ENCODE measurements at regions not wholly inside any gene's neighbourhood (a gene's known extent, or its start where the extent isn't known, plus 50 kb on each side); places are given as distances from the start of the nearest gene placed in this dataset.

DNA sequence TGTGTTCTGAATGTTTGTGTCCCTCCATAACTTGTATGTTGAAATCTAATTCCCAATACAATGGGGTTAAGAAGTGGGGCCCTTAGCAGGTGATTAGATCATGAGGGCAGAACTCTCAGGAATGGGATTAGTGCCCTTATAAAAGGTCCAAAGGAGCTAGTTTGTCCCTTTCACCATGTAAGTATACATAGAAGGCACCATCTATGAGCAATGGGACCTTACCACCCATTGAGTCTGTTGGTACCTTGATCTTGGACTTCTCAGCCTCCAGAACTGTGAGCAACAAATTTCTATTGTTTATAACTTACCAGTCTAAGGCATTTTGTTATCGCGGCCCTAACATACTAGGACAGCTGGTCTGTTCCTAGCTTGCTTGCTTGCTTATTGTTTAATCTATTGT lies 106.3 kb downstream of the MYCN start:
- H3K9me3 Mint-ChIP-seq, result no peaks in the 10 kb centered on the region
- H3K4me3 Mint-ChIP-seq, result no peak overlapping the region
- H3K27me3 Mint-ChIP-seq, result no peaks in the 10 kb centered on the region
- H3K4me1 Mint-ChIP-seq (ENCODE audit: low read depth), result no peaks in the 10 kb centered on the region
- no peaks in the 10 kb centered on the region for H3K36me3 Mint-ChIP-seq (ENCODE audit: low read depth)
- H3K27ac Mint-ChIP-seq, result no peak overlapping the region
- intact Hi-C loops (cut with micrococcal nuclease), result no loop called here

DNA sequence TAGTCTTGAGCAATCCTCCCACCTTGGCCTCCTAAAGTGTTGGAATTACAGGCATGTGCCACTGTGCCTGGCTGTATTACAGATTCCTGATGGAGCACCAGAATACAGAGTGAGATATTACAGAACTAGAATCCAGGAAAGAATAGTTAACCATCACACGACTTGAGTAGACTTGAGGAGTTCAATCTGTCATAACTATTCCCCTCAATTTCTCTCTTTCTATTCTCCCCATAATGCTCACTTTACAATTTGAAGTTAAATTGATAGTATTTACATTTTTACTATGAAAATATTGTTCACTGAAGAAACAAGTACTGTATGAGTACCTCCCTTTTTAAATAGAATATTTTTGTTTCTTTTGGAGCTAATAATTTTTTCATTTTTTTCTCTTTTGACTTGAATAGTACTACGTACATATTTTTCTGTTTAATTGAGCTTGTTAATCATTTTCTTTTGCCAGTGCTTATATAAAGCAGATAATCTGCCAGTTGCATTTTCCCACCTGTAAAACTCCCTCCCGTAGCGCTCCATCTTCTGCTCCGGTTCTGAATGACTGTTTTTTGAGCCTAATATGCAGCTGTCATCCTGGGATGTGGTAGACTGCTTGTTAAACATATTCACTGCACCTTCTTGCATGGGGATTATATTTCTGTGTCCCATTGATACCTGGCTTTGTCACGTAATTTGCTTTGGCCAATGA lies 105.5 kb downstream of the MYCN start:
- no peaks in the 10 kb centered on the region for H3K9me3 Mint-ChIP-seq
- no peak overlapping the region for H3K27ac Mint-ChIP-seq
- no peaks in the 10 kb centered on the region for H3K36me3 Mint-ChIP-seq (ENCODE audit: low read depth)
- peaks cover 1% of the 10 kb centered on the region for H3K27me3 Mint-ChIP-seq
- H3K4me3 Mint-ChIP-seq, result no peak overlapping the region
- H3K4me1 Mint-ChIP-seq (ENCODE audit: low read depth), result no peaks in the 10 kb centered on the region
- intact Hi-C loops (cut with micrococcal nuclease), result no loop called here

DNA sequence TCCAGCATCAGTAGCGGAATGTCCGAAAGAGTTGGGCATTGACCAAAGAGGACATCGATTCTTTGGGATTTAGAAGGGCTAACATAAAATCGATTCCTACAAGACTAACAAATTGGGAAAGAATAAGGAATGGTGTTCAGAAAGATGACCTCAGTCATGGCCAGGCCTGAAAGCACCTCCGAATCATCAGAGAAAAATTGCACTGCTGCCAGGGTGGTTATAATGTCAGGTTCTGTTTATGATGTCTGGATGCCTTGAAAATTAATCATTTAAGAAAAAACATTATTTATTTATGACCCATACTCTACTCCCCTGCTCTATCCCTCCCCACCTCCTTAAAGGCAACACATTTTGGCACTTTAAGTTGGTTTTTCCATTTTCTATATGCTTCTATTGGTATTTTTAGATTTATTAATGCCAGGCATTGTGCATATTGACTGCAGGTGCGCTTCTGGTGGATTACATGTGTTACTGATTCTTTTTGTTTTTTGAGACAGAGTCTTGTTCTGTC lies 104.7 kb downstream of the MYCN start:
- intact Hi-C loops (cut with micrococcal nuclease), result no loop called here
- no peak overlapping the region for H3K4me3 Mint-ChIP-seq
- no peaks in the 10 kb centered on the region for H3K36me3 Mint-ChIP-seq (ENCODE audit: low read depth)
- no peak overlapping the region for H3K27ac Mint-ChIP-seq
- peaks cover 1% of the 10 kb centered on the region for H3K27me3 Mint-ChIP-seq
- H3K9me3 Mint-ChIP-seq, result no peaks in the 10 kb centered on the region
- H3K4me1 Mint-ChIP-seq (ENCODE audit: low read depth), result no peaks in the 10 kb centered on the region

DNA sequence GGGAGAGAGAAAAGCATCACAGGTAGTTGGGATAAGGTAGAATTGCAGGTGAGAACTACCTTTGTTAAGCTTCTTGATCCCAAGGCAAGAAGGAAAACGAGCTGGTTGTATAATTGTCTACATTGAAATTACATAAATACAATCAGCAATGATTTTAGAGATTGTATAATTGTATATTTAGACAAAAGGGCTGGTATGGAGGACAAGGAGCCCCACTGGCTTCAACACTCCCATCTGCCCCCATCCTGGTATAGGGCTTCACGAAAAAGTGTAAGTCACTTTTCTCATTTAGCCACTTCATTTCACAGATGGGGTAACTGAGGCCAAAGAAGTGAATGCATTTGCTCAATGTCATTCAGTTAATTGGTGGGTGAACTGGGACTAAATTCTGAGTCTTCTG lies 103.3 kb downstream of the MYCN start:
- intact Hi-C loops (cut with micrococcal nuclease), result no loop called here
- Mint-ChIP-seq H3K36me3 (ENCODE audit: low read depth) (no peaks in the 10 kb centered on the region), H3K4me1 (ENCODE audit: low read depth) (no peaks in the 10 kb centered on the region), H3K9me3 (no peaks in the 10 kb centered on the region), H3K4me3 (no peak overlapping the region), H3K27ac (no peak overlapping the region), H3K27me3 (peaks cover 1% of the 10 kb centered on the region)

DNA sequence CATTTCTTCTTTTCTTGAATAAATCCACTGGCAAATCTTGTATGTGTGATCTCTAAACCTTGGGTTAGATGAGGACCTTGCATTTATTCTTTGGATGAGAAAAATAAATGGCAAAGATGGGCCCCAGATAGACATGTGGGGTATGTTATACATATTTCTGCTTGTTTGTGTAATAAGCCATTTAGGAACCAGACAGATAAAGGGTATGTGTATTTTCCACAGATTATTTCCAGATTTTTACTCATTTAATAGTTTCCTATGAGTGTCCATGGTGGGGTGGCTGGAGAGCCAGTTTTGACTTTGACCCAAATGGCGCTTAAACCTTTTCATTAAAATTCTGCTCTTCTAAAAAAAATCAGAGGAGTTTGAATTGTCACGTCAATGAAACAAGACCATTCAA lies 102.8 kb downstream of the MYCN start:
- intact Hi-C loops (cut with micrococcal nuclease), result no loop called here
- no peaks in the 10 kb centered on the region for H3K9me3 Mint-ChIP-seq
- H3K36me3 Mint-ChIP-seq (ENCODE audit: low read depth), result no peaks in the 10 kb centered on the region
- no peak overlapping the region for H3K27ac Mint-ChIP-seq
- H3K27me3 Mint-ChIP-seq, result peaks cover 1% of the 10 kb centered on the region
- no peak overlapping the region for H3K4me3 Mint-ChIP-seq
- no peaks in the 10 kb centered on the region for H3K4me1 Mint-ChIP-seq (ENCODE audit: low read depth)

DNA sequence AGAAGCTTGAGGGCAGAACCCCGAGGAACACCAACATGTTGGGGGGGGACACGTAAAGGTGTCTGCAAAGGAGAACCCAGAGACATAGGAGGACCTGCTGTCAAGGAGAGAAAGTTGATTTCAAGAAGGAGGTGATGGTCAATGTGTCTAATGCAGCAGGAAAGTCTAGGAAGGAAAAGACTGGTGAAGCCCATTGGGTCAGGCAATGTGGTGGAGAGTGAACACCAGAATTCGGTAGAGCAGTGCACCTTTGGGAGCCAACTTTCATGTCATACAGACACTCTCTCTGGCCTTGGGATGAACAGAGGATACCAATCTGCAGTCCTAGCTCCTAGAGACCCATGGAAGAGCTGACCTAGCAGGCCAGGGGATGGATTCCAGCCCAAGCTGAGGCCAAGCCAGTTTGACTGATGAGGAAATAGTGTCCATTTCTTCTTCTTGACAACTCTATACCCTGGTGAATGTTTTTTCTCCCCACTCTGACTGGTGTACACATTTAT lies 101.9 kb downstream of the MYCN start:
- peaks cover 1% of the 10 kb centered on the region for H3K27me3 Mint-ChIP-seq
- H3K4me1 Mint-ChIP-seq (ENCODE audit: low read depth), result no peaks in the 10 kb centered on the region
- no peak overlapping the region for H3K27ac Mint-ChIP-seq
- H3K4me3 Mint-ChIP-seq, result no peak overlapping the region
- H3K9me3 Mint-ChIP-seq, result no peaks in the 10 kb centered on the region
- H3K36me3 Mint-ChIP-seq (ENCODE audit: low read depth), result no peaks in the 10 kb centered on the region
- intact Hi-C loops (cut with micrococcal nuclease), result no loop called here

DNA sequence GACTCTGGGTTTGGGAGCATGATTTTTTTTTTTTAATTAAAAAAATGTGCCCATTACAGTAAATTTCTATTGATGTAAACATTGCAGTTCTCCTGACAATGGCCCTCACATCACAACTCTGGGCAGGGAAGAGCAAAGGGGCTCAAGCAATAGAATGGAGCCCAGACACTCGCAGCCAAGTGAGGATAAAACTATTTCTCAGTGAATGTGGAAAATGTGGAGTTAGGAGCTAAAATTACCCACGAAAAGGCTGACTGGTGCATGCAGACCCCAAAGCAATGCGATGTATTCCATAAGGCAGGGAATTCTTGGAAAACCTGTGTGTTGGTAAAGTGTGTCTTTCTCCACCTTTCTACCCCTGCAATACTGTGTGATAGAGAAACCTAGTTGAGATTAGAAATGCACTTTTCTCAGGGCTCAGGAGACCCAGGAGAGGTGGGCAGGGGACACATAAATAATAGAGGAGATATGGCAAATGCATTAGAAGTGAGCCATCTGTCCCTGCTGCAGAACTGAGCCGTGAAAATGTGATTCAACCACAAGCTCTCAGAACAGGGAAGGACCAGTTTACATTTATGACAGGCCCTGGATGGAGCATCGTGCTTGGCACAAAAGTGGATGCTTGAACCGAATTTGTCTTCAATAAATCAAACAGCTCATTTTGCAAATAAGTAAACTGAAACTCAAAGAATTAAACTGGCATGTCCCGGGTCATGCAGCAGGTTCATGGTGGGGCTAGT lies 100.1 kb downstream of the MYCN start:
- no peak overlapping the region for H3K4me3 Mint-ChIP-seq
- H3K27ac Mint-ChIP-seq, result no peak overlapping the region
- no peaks in the 10 kb centered on the region for H3K9me3 Mint-ChIP-seq
- intact Hi-C loops (cut with micrococcal nuclease), result no loop called here
- no peaks in the 10 kb centered on the region for H3K4me1 Mint-ChIP-seq (ENCODE audit: low read depth)
- no peaks in the 10 kb centered on the region for H3K36me3 Mint-ChIP-seq (ENCODE audit: low read depth)
- H3K27me3 Mint-ChIP-seq, result peaks cover 1% of the 10 kb centered on the region

DNA sequence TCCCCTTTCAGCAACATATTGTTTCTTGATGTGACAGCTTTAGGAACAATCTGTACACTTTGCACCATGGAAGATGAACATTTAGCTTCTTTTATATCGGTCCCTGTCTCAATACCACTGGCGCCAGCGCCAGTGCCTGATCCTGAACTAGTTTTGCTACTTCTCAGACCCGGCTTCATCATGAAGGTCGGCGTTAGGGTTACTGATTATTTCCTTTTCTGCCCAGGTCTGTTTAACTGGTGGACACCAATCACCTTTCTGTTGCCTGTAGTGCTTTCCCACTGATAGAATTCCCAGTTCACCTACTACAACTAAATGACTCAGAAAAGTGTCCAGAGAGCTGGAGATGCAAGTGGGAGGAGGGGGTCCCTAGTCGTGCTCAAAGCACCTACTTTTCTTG lies 99.5 kb downstream of the MYCN start:
- H3K27me3 Mint-ChIP-seq, result peaks cover 1% of the 10 kb centered on the region
- no peaks in the 10 kb centered on the region for H3K36me3 Mint-ChIP-seq (ENCODE audit: low read depth)
- no peaks in the 10 kb centered on the region for H3K4me1 Mint-ChIP-seq (ENCODE audit: low read depth)
- no peak overlapping the region for H3K4me3 Mint-ChIP-seq
- H3K9me3 Mint-ChIP-seq, result no peaks in the 10 kb centered on the region
- H3K27ac Mint-ChIP-seq, result no peak overlapping the region
- intact Hi-C loops (cut with micrococcal nuclease), result no loop called here

DNA sequence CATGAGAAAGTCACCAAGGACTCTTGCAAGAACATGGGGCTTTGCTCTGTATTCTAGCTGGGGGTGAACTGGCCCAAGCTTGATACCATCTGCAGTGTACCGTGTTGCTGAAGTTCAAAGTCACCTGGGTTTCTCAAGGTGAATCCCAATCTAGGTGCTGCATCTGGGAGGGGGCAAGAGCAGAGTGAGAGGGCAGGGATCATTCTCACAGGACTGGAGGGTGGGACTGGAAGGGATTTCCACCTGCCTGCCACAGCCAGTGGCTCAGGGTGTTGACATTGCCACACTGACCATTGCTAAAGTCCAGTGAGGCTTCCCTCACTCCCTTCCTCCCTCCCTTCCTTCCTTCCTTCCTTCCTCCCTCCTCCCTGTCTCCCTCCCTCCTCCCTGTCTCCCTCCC lies 98.7 kb downstream of the MYCN start:
- Mint-ChIP-seq H3K4me1 (ENCODE audit: low read depth) (peaks cover 6% of the 10 kb centered on the region), H3K9me3 (no peaks in the 10 kb centered on the region), H3K27me3 (peaks cover 1% of the 10 kb centered on the region), H3K4me3 (no peak overlapping the region), H3K27ac (no peak overlapping the region), H3K36me3 (ENCODE audit: low read depth) (no peaks in the 10 kb centered on the region)
- intact Hi-C loops (cut with micrococcal nuclease), result no loop called here

DNA sequence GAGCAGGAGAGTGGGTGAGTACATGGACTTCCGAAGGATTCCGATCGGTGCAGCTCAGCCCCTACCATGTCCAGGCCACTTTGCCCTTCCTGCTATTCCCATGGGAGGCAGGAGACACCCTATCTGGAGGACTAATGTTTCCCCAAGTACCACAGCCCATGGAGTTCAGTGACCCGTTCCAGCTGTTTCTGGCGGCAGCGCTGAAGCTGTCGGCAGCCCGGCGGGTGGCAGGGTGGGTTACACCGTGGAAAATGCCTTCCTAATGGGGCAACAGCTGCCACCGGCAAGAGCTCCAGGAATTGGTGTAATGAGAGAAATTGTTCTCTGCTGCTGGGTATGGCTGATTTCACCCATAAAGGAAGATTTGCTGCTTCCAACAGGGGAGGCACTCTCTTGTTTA lies 98.3 kb downstream of the MYCN start:
- Mint-ChIP-seq H3K4me1 (ENCODE audit: low read depth) (peaks cover 7% of the 10 kb centered on the region), H3K36me3 (ENCODE audit: low read depth) (no peaks in the 10 kb centered on the region), H3K27ac (no peak overlapping the region), H3K27me3 (peaks cover 1% of the 10 kb centered on the region), H3K9me3 (no peaks in the 10 kb centered on the region), H3K4me3 (no peak overlapping the region)
- intact Hi-C loops (cut with micrococcal nuclease), result no loop called here

DNA sequence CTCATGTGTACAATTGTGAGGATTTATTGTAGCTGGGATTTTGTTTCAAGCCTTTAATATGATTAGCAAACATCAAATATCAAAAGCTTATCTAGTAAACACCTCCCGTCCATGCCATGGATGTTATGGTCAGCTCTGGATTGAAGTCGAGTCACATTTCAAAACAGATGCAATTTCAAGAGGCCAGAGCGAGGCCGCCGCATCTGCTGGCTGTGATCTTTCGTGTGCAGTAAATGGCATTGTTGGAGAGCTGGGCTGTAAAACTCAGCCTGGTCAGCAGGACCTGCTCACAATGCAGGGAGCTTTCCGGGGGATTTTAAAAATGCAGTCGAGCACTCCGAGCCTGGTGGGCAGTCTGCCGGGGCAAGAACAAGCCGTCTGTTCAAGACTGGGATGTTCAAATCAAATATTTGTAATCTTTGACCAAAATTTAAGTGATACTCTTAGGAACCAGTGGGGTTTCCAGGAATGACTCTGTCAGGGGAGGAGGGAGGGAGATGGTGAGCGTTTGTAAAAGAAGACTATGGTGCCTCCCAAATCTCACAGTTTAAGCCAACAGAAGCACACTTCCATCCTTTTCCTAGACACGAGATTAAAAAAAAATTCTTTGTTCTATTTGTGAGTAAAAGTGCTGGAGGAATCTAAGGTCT lies 97.6 kb downstream of the MYCN start:
- Mint-ChIP-seq H3K9me3 (no peaks in the 10 kb centered on the region), H3K4me3 (no peak overlapping the region), H3K27me3 (peaks cover 1% of the 10 kb centered on the region), H3K4me1 (ENCODE audit: low read depth) (peaks cover 7% of the 10 kb centered on the region), H3K36me3 (ENCODE audit: low read depth) (no peaks in the 10 kb centered on the region), H3K27ac (no peak overlapping the region)
- intact Hi-C loops (cut with micrococcal nuclease), result no loop called here

DNA sequence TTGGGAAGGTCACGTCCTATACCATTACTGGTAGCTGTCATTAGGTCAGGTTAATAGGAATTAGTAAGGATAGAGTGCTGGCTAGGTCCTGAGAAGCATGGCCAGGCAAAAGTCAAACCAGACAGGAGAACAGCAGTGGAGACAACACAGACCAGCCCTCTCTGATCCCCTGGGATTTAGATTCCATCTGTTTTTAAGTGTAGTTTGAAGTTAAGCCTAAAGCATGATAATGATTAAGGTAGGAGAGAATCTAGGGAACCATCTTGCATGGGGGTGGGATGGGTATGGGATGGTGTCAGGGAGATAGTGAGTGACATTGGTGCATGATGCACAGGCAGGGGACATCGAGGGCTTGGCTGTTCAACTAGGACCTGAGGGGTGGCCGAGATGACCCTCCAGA lies 96.6 kb downstream of the MYCN start:
- Mint-ChIP-seq H3K9me3 (no peaks in the 10 kb centered on the region), H3K27me3 (peaks cover 1% of the 10 kb centered on the region), H3K4me1 (ENCODE audit: low read depth) (peaks cover 7% of the 10 kb centered on the region), H3K27ac (no peak overlapping the region), H3K4me3 (no peak overlapping the region), H3K36me3 (ENCODE audit: low read depth) (no peaks in the 10 kb centered on the region)
- intact Hi-C loops (cut with micrococcal nuclease), result no loop called here

DNA sequence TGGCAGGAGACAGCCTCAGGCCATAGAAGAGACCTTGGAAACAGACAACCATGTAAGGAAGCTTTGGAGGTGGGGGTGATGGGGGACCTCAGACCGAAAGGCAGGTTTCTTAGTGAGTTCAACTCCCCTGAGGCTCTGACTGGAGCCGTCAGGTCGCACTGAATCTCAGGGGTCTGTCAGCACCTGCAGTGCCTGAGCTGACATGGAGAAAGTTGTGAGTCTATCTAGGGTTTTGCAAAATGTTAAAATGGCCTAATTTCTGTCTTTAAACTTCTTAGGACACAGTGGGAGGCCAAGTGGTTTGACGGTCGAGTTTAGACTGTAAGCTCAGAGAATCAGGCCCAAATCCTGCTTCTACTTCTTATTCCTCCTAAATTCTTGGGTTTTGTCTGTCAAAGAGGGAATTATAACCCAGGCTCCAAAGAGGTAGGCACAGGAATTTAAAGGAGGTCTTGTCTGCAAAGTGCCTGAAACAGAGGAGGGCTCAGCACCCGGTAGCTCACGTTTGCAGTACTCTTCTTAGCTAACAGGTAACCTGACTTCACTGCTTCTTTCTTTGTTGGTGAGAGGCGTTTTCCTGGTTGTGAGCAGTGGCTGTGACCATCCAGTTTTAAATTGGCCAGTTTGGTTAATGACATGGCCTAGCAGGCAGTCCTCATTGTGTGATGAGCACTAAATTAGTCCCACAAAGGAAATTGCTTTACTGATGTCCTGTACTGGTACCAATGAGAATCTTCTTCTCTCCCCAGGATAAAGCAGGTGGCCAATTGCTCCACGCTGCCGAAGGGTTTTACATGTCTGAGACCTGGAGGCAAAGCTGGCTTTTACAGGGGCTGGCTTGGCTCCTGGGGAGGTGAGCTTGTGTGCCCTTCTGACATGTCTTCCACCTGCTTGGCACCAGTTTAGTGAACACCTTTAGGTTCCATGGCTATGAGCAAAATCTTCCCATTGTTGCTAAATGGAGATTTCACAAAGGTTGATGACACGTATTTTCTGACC lies 95.7 kb downstream of the MYCN start:
- intact Hi-C loops (cut with micrococcal nuclease), result no loop called here
- no peaks in the 10 kb centered on the region for H3K36me3 Mint-ChIP-seq (ENCODE audit: low read depth)
- no peak overlapping the region for H3K4me3 Mint-ChIP-seq
- peaks cover 7% of the 10 kb centered on the region for H3K4me1 Mint-ChIP-seq (ENCODE audit: low read depth)
- no peak overlapping the region for H3K27ac Mint-ChIP-seq
- H3K9me3 Mint-ChIP-seq, result no peaks in the 10 kb centered on the region
- no peaks in the 10 kb centered on the region for H3K27me3 Mint-ChIP-seq
